ENCODE measurements at regions not wholly inside any gene's neighbourhood (a gene's known extent, or its start where the extent isn't known, plus 50 kb on each side); places are given as distances from the start of the nearest gene placed in this dataset.
"Not testable (repeated sequence)": the region's sequence is repeated elsewhere in the genome, so short reads cannot be mapped to it uniquely, and the experiment has no call there.

GRCh38 chr6:164045082-164045481 lies 630.6 kb downstream of the QKI start:
- DNase-seq (ENCODE audit: low spot score in 2 of 2) = no peak

GRCh38 chr6:164043656-164044055 lies 629.1 kb downstream of the QKI start:
- not testable (repeated sequence) for DNase-seq (ENCODE audit: low spot score in 2 of 2)

More at GRCh38 chr6:164045082-164045481, 630.6 kb downstream of the QKI start:
- TF ChIP-seq POLR2AphosphoS5 (IDR thresholded peaks at IDR 0.05) (no peak), EP300 (IDR thresholded peaks at IDR 0.05) (no peak), CTCF (IDR thresholded peaks at IDR 0.05) (no peak), POLR2A (IDR thresholded peaks at IDR 0.05) (no peak)
- Histone ChIP-seq H3K36me3 (no peaks in the 10 kb centered on the region), H3K4me1 (no peaks in the 10 kb centered on the region), H3K9me3 (no peaks in the 10 kb centered on the region), H3K27me3 (no peaks in the 10 kb centered on the region), H3K27ac (no peak overlapping the region), H3K4me3 (no peak overlapping the region)
- WGBS = 94% methylated on average over 1 of the region's 1 CpG

GRCh38 chr6:164042212-164042611 lies 627.7 kb downstream of the QKI start:
- Histone ChIP-seq H3K4me1 (no peaks in the 10 kb centered on the region), H3K36me3 (no peaks in the 10 kb centered on the region), H3K27me3 (no peaks in the 10 kb centered on the region), H3K4me3 (no peak overlapping the region), H3K9me3 (no peaks in the 10 kb centered on the region), H3K27ac (no peak overlapping the region)
- no peak for DNase-seq (ENCODE audit: low spot score in 2 of 2)
- WGBS = 51% methylated on average over 5 of the region's 5 CpGs
- TF ChIP-seq POLR2AphosphoS5 (IDR thresholded peaks at IDR 0.05) (no peak), CTCF (IDR thresholded peaks at IDR 0.05) (no peak), POLR2A (IDR thresholded peaks at IDR 0.05) (no peak), EP300 (IDR thresholded peaks at IDR 0.05) (no peak)

More at GRCh38 chr6:164043656-164044055, 629.1 kb downstream of the QKI start:
- not testable (repeated sequence) for H3K4me3 ChIP-seq, H3K4me1 ChIP-seq, H3K27me3 ChIP-seq, H3K27ac ChIP-seq, H3K9me3 ChIP-seq, H3K36me3 ChIP-seq
- 85% methylated on average over 5 of the region's 5 CpGs for WGBS

- Histone ChIP-seq H3K4me3 (no peak overlapping the region), H3K27ac (no peak overlapping the region), H3K9me3 (no peaks in the 10 kb centered on the region), H3K27me3 (no peaks in the 10 kb centered on the region), H3K36me3 (no peaks in the 10 kb centered on the region), H3K4me1 (no peaks in the 10 kb centered on the region)
- DNase-seq (ENCODE audit: low spot score in 2 of 2) = no peak
- WGBS = 83% methylated on average over 2 of the region's 2 CpGs
- TF ChIP-seq EP300 (IDR thresholded peaks at IDR 0.05) (no peak), POLR2A (IDR thresholded peaks at IDR 0.05) (no peak), POLR2AphosphoS5 (IDR thresholded peaks at IDR 0.05) (no peak), CTCF (IDR thresholded peaks at IDR 0.05) (no peak)
Observed at GRCh38 chr6:164040994-164041393, 626.5 kb downstream of the QKI start.

GRCh38 chr6:164039954-164040375 lies 625.4 kb downstream of the QKI start:
- Histone ChIP-seq H3K9me3 (no peaks in the 10 kb centered on the region), H3K4me1 (no peaks in the 10 kb centered on the region)
- 92% methylated on average over 3 of the region's 19 CpGs for WGBS

More at GRCh38 chr6:164039954-164040375, 625.4 kb downstream of the QKI start:
- no peak for DNase-seq (ENCODE audit: low spot score in 2 of 2)
- no peak overlapping the region for H3K4me3 ChIP-seq
- TF ChIP-seq POLR2A (IDR thresholded peaks at IDR 0.05) (no peak), POLR2AphosphoS5 (IDR thresholded peaks at IDR 0.05) (no peak), EP300 (IDR thresholded peaks at IDR 0.05) (no peak), CTCF (IDR thresholded peaks at IDR 0.05) (no peak)
- H3K36me3 ChIP-seq = no peaks in the 10 kb centered on the region
- no peak overlapping the region for H3K27ac ChIP-seq
- no peaks in the 10 kb centered on the region for H3K27me3 ChIP-seq
